DMS114 treated with DMSO at 0.1 percent for 48 hours (cell line): ENCODE measurements at regions not wholly inside any gene's neighbourhood (a gene's known extent, or its start where the extent isn't known, plus 50 kb on each side); places are given as distances from the start of the nearest gene placed in this dataset.

Source experiments
- DNase-seq: peaks from one replicate; lab custom pipeline; 2025; ENCODE audit not compliant: unreplicated experiment; lab: John Stamatoyannopoulos, UW

GRCh38 chr13:107360010-107360409 lies 792.1 kb upstream of the ARGLU1 start:
- no peak for DNase-seq

DNA sequence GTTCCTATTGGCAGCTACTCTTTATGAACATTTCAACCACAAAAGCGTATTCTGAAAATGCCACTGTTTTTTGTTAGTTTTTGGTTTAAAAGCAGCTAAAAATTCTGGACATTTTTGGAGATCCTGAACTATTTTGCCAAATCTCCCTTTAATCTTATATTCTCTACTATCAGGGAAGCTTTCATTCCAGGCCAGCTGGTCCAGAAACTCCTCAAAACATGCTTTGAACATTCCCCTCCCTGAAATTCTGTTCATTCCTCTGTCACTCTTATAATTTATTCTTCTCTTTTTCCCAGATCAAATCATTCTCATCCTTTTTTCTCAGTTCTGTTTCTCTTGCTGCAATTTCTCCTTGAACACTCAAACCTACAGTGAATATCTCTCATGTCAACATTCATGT lies 790.9 kb upstream of the ARGLU1 start:
- DNase-seq: no peak

- DNase-seq: no peak
Observed at GRCh38 chr13:107351305-107351704, 783.4 kb upstream of the ARGLU1 start.

DNA sequence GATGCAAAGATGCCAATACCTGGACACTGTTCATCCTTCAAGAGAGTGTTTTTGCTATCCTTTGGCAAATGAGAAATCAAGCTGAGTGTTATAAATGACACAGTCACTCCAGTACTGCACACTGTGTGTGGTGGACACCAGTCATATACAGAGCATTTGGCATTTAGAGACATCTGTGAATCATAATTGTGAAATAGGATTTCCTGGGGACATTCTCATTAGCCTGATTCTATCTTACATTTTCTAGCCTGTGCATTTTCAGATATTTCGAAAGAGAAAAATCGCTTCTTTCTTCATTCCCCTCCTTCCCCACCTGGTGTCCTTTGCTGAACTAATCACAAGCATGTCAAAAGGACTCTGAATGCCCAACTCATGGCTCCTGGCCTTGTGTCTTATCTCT lies 781.0 kb upstream of the ARGLU1 start:
- DNase-seq: no peak

DNA sequence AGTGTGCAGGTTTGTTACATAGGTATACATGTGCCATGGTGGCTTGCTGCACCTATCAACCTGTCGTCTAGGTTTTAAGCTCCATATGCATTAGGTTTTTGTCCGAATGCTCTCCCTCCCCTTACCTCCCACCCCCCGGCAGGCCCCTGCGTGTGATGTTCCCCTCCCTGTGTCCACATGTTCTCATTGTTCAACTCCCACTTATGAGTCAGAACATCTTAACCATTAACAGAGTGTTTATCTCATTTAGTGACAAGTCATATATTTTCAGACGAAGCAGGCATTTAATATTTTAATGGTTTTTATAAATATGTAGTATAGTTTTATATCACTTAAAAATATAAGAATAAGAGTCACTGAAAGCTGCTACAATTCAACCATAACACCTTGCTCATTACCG lies 780.5 kb upstream of the ARGLU1 start:
- no peak for DNase-seq

GRCh38 chr13:107347641-107348369 lies 779.9 kb upstream of the ARGLU1 start:
- DNase-seq: no peak

DNA sequence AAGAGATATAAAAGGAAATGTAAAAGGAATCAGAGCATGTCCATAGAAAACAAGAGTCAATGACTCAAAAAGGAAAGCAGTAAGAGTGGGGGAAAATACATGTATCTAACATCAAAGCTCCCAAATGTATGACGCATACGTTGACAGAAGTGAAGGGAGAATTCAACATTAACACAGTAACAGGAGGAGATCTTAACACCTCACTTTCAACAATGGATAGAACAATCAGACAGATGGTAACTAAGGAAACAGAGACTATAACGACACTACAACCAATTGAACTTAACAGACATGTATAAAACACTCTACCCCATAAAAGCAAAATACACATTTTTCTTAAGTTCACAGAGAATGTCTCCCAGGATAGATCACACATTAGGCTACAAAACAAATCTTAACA lies 774.8 kb upstream of the ARGLU1 start:
- no peak for DNase-seq

DNA sequence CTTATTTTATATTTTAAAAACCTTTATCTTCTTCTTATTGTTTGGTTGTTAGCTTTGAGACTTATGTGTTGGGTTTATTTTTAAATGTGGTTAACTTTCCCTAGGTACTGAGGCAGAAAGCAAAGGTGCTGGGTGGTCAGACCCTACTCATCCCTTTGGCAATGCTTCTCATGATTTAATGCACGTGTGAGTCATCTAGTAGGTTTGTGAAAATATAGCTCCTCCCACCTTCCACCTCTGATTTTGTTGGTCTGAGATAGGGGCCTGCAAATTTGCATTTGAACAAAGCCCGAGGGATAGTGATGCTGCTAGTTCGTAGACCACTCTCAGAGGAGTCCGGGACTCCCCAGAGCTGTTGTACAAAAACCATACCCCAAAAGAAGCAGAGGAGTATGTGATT lies 771.3 kb upstream of the ARGLU1 start:
- no peak for DNase-seq

DNA sequence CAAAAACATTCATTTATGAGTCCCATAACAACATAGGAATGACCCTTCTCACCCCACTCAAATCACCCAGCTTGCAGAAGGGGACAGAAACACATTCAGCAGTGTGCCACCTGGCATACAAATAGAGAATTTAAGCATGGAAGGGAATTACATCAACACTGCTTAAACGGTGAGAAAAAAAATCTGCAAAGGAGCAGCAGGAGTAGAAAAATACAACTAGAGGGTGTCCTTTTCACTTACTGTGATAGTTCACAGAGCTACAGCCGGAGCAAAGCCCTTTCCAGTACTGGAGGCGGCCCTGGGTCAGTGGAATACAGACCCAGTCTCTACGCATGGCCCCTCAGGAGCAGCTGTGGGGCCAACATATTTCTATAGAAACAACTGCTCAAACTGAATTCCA lies 764.3 kb upstream of the ARGLU1 start:
- no peak for DNase-seq

DNA sequence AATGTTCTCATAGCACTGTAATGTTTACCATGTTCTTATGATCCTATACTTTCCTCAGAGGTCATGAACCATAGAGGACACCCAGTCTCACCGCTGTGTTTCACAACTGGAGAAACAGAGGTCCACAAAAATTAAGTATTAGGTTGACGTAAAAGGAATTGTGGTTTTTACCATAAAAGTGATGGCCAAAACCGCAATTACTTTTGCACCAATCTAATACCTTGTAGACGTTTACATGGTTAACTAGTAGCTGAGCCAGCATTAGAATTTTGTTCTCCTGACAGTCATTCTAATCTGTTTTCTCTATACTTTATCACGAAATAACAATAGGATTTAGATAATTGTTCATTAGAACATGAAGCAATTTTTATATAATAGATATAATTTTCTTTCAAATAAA lies 763.4 kb upstream of the ARGLU1 start:
- DNase-seq: no peak

DNA sequence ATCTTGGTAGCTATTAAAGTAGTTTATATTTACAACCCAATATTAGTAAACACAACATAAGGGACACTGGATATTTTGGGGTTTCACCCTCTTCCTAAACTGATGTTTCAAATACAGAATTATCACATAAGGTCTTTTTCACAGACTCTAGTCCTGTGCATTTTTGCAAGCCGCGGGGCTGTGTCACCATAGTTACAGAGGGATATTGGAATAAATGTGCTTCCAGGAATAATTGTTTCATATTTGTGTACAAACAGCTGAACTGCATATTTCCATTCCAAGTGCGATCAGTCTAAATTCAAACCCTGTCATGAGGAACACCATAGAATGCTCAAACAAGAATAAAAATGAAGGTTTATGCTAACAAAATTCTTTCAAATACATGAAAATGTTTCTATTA lies 762.5 kb upstream of the ARGLU1 start:
- DNase-seq: no peak

DNA sequence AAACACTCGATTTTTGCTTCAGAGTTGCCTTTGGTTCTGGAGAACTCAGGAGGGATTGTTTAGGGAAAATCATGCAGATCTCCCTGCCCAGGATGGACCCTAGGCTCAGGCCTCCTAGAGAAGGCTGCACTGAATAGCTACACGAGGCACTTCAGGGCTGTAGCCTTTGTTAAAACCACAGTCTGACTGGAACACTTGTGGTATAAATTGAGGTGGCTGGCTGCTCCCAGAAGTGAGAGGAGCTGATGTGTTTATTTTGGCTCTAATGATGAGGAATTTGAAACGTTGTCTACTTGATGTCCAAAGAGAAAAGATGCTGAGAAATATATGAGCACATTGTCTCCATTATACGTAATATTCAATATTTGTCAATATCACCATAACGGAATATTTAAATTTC lies 762.1 kb upstream of the ARGLU1 start:
- DNase-seq: no peak

DNA sequence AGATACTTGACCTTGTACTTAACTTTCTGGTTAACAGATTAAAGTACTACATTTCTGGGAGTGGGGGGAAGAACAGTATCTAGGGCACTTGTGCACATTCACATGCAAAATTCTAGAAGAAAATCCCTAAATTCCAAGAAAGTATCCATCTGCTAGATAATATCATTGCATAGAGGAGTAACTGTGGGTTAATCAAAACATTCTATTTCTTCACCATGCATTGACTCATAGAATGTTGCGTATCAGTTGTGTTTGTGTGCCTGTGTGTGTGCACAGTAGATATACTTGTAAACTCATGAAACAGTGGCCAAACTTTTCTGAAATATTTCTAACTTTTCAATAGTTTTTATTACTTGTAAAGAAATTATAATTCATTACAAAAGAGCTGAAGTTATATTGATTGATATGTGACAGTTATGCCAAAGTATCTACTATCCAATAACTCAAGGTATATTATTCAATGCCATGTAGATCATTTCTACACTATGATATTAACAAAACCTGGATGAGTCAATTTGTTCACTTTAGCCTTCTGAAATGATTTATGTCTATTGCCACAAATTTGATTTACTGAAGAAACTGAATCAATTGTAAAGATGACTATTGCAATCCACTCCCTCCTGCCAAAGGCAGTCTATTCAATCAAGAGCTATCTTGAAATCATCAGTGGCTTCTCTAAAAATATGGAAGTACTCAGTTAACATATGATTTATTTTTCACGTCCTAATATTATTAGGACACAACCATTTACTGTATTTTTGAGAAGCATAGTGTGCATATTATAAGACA lies 756.7 kb upstream of the ARGLU1 start:
- no peak for DNase-seq

DNA sequence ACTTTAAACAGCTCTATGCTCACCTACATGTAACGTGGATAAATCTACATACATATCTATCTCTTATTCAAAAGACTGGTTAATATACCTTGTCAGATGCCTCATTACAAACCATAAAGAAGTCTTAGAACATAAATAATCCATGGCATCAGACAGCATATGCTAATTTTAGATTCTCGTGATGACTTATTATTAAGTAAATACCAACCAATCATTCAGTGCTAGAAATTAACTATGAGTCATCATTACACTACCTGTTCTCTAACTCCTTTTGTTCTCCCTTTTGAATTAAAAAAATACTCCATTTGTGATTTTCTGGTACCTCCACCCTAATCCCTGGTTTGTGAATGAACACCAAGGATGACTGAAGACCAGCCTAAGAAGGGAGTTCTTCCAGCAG lies 754.3 kb upstream of the ARGLU1 start:
- no peak for DNase-seq

- DNase-seq: no peak
Observed at GRCh38 chr13:107305178-107305577, 737.2 kb upstream of the ARGLU1 start.

DNA sequence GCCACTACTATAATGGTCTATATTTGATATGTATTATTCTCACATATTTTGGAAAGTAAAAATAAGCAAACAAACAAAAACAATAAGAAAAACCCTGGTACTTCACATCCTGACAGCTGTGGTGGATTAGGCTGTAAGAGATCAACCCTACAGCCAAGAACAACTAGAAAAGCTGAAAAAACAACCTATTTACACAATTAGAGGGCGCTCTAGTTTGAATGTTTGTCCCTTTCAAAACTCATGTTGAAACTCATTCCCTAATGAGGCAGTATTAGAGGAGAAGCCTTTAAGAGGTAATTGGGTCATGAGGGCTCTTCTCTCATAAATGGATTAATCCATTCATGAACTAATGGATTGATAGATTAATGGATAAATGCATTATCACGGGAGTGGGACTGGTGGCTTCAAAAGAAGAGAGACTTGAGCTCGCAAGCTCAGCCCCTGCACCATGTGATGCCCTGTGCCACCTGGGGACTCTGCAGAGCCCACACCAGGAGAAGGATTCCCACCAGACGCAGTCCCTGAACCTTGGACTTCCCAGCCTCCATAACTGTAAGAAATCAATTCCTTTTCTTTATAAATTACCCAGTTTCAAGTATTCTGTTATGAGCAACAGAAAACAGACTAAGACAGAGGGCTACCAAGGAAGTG lies 733.9 kb upstream of the ARGLU1 start:
- no peak for DNase-seq

DNA sequence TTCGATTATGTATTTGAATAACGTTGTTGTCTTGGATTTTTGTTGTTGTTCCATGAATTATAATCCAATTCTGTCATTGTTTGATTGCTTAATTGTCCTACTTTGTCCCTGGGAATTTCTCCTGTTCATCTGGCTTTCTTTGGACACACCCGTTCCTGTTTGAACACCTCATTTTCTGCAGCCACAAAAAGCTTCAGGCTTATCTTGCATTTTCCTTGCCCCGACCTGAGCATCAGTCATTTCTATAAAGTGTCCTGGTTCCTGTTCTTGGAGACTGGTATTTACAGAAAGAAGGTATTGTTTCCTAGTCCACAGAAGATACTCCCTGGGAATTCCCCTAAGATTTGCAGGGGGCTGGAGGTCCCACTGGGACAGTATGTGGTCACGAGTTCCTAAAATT lies 731.8 kb upstream of the ARGLU1 start:
- DNase-seq: no peak

- DNase-seq: no peak
Observed at GRCh38 chr13:107296804-107297203, 728.9 kb upstream of the ARGLU1 start.

DNA sequence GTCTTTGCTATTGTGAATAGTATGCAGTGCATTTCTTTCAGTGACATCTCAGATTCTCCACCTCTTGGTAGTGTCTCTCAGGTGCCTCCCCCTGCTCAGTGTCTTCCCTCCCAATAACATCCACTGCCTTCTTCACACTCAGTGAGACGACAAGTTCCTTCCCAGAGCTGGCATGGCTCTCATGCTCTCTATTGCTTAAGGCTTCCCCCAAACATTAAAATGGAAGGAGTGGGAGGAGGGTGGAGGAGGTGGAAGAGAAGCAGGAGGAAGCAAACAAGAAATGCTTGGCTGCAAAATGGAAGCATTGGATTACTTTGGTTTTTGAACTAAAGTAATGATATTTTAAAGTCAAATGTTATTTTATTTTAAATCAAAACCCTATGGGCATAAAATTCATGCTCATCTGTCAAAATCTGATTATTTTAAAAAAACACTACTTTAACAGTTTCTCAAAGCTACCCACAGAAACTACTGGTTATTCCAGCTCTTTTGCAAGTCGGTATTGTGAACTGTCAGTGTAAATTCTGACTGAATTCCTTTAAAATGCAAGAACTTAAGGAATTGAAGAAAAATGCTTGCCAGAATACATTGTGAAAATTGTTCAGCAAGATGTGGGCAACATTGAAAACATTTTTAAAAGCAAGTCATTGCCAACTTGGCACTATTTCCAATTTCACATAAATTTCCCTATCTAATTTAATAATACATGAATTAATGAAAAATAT lies 727.6 kb upstream of the ARGLU1 start:
- no peak for DNase-seq

- no peak for DNase-seq
Observed at GRCh38 chr13:107293924-107294323, 726.0 kb upstream of the ARGLU1 start.

- no peak for DNase-seq
Observed at GRCh38 chr13:107291875-107292274, 723.9 kb upstream of the ARGLU1 start.

DNA sequence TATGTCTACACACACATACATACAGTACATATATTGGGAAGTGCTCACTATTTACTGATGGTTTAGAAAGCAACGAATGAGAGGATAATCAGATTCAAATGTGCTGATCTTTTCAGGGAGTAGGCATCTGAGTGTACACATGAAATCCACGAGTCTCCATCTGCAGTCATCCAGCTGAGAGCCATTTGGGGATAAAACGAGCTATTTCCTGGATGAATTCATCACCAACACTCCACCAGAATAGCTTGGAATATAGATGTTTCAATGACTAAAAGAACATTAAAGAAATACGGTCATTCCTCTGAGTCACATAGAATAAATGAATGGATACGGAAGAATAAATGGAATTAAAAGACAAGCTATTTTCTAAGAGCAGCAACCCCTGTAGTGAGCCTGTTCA lies 721.6 kb upstream of the ARGLU1 start:
- no peak for DNase-seq
